ENCODE measurements at regions not wholly inside any gene's neighbourhood (a gene's known extent, or its start where the extent isn't known, plus 50 kb on each side); places are given as distances from the start of the nearest gene placed in this dataset.

DNA sequence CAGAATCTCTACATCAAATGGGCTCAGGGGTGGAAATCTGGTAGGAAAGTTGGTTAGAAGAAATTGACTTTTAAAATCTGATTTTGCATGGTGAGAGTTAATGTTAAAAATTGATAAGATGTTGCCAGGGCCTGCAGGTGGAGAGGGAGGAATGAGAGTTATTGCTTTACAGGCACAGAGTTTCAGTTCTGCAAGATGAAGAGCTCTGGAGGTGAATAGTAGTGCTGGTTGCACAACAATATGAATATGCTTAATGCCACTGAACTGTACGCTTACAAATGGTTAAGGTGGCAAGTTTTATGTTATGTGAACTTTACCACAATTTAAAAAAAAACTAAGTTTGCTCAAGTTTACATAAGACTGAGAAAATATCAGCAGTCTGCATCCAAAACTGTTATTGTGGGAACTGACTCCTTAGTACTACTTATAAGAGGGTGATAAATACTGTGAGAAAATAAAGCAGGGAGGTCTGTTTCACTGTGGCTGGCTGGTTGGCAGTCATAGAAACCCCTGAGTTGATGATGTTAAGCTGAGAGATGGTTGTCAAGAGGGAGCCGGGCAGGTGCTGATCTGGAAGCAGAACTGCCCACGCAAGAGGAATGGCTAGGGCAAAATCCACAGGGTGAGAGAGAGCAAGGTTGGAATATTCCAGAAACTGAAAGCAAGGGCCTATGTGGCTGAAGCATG is 144.9 kb downstream of the EDEM1 start:
- TF ChIP-seq, protein P1, sequence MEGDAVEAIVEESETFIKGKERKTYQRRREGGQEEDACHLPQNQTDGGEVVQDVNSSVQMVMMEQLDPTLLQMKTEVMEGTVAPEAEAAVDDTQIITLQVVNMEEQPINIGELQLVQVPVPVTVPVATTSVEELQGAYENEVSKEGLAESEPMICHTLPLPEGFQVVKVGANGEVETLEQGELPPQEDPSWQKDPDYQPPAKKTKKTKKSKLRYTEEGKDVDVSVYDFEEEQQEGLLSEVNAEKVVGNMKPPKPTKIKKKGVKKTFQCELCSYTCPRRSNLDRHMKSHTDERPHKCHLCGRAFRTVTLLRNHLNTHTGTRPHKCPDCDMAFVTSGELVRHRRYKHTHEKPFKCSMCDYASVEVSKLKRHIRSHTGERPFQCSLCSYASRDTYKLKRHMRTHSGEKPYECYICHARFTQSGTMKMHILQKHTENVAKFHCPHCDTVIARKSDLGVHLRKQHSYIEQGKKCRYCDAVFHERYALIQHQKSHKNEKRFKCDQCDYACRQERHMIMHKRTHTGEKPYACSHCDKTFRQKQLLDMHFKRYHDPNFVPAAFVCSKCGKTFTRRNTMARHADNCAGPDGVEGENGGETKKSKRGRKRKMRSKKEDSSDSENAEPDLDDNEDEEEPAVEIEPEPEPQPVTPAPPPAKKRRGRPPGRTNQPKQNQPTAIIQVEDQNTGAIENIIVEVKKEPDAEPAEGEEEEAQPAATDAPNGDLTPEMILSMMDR (conservative IDR thresholded peaks at IDR 0.05): no peak
- TF ChIP-seq ZFX (IDR thresholded peaks at IDR 0.05): no peak
